PC-3 (cell line): ENCODE measurements at regions not wholly inside any gene's neighbourhood (a gene's known extent, or its start where the extent isn't known, plus 50 kb on each side); places are given as distances from the start of the nearest gene placed in this dataset.

Source experiments
- CTCF ChIP-seq: fragments of 300-600 bp; sonication (generic); conservative IDR thresholded peaks from 2 replicates; pipeline ENCODE4 v1.5.1; 2017; ENCODE audit warnings: antibody characterized with exemption, low read depth, mild to moderate bottlenecking, low read length
- EZH2 ChIP-seq: fragments of 300-600 bp; sonication (generic); IDR thresholded peaks from one replicate; pipeline ENCODE4 v1.6.1; 2017; ENCODE audit warnings: antibody characterized with exemption, mild to moderate bottlenecking, low read length; ENCODE audit not compliant: unreplicated experiment
- EZH2phosphoT487 ChIP-seq: fragments of 300-600 bp; sonication (generic); IDR thresholded peaks from 2 replicates; pipeline ENCODE4 v1.6.1; 2018; ENCODE audit warnings: mild to moderate bottlenecking, antibody characterized with exemption, low read length, borderline replicate concordance

- TF ChIP-seq CTCF: no peak
- no peak for TF ChIP-seq EZH2phosphoT487
- no peak for TF ChIP-seq EZH2
These were observed 953.9 kb downstream of the CDH11 start for GRCh38 chr16:64167936-64168335.
